ENCODE measurements at regions not wholly inside any gene's neighbourhood (a gene's known extent, or its start where the extent isn't known, plus 50 kb on each side); places are given as distances from the start of the nearest gene placed in this dataset.
"Not testable (repeated sequence)": the region's sequence is repeated elsewhere in the genome, so short reads cannot be mapped to it uniquely, and the experiment has no call there.

- DNase-seq (ENCODE audit: low spot score): no peak
These were observed 366.9 kb downstream of the FAM72C start for GRCh38 chr1:143604887-143605286.

GRCh38 chr1:143584508-143584907 lies 387.3 kb downstream of the FAM72C start:
- no peak for DNase-seq (ENCODE audit: low spot score)

- no peak for DNase-seq (ENCODE audit: low spot score)
These were observed 396.8 kb downstream of the FAM72C start for GRCh38 chr1:143574891-143575520.

DNA sequence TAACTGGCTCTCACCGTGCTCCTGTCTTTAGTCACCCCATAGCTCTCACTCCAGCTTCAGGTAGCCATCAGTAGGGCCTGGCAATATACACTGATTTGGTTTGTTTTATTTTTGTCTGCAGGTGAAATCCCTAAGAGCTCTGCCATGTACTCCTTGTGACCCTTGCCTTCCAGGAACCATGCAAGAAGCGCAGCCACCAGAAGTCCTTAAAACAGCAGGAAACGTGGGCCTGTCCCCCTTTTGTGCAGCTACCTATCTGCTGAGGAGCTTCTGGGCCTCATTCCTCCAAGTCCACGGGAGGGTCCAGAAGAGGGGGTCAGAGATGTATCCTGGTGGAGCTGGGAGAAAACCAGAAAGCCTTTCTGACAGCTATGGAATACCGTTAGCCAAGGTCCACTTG lies 399.1 kb downstream of the FAM72C start:
- DNase-seq (ENCODE audit: low spot score): not testable (repeated sequence)

DNA sequence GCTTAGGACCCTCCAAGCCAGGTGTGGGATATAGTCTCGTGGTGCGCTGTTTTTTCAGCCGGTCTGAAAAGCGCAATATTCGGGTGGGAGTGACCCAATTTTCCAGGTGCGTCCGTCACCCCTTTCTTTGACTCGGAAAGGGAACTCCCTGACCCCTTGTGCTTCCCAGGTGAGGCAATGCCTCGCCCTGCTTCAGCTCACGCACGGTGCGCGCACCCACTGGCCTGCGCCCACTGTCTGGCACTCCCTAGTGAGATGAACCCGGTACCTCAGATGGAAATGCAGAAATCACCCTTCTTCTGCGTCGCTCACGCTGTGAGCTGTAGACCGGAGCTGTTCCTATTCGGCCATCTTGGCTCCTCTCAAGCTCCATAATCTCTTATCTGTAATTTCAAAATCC lies 408.0 kb downstream of the FAM72C start:
- not testable (repeated sequence) for DNase-seq (ENCODE audit: low spot score)

DNA sequence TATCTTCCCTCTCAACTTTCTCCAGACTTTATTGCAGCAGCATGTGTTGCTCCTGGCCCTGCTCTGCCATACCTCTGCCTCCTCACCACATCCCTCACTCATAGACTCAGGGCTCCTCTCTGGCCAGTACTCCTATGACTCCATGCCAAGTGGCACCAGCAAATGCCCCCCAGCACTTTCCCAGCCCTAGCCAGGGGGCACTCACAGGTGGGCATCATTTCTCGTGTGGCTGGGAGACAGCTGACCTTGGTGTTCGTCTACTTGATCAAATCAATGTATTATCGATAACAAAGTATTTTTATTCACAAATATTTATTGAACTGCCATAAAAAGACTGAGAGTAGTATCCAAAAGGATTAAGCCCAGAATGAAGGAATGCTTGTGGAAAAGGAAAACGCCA lies 418.2 kb downstream of the FAM72C start:
- no peak for DNase-seq (ENCODE audit: low spot score)

DNA sequence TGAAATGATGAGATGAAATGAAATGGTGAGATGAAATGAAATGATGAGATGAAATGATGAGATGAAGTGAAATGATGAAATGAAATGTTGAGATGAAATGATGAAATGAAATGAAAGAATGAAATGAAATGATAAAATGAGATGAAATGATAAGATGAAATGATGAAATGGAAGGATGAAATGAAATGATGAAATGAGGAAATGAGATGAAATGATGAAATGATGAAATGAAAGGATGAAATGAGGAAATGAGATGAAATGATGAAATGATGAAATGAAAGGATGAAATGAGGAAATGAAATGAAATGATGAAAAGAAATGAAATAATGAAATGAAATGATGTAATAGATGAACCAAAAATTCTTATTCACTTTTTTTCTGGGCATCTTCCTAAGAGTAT lies 467.1 kb downstream of the FAM72C start:
- DNase-seq (ENCODE audit: low spot score): not testable (repeated sequence)

DNA sequence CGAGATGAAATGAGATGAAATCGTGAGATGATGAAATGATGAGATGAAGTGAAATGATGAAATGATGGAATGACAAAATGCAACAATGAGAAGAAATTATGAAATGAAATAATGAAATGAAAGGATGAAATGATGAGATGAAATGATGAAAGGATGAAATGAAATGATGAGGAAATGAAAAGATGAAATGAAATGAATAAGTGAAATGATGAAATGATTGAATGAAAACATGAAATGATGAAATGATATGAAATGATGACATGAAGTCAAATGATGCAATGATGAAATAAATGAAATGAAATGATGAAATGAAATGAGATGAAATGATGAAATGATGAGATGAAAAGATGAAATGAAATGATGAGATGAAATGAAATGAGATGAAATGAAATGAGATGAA lies 467.7 kb downstream of the FAM72C start:
- not testable (repeated sequence) for DNase-seq (ENCODE audit: low spot score)

- DNase-seq (ENCODE audit: low spot score): not testable (repeated sequence)
These were observed 468.7 kb downstream of the FAM72C start for GRCh38 chr1:143503048-143503447.

DNA sequence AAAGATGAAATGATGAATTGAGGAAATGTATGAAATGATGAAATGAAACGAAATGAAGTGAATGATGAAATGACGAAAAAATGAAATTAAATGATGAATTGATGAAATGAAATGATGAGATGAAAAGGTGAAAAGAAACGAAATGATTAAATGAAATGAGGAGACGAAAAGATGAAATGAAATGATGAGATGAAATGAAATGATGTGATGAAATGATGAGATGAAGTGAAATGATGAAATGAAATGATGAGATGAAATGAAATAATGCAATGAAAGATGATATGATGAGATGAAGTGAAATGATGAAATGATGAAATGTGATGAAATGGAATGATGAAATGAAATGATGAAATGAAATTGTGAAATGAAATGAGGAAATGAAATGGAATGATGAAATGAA lies 469.7 kb downstream of the FAM72C start:
- DNase-seq (ENCODE audit: low spot score): not testable (repeated sequence)

- DNase-seq (ENCODE audit: low spot score): not testable (repeated sequence)
These were observed 473.6 kb downstream of the FAM72C start for GRCh38 chr1:143498059-143498749.

DNA sequence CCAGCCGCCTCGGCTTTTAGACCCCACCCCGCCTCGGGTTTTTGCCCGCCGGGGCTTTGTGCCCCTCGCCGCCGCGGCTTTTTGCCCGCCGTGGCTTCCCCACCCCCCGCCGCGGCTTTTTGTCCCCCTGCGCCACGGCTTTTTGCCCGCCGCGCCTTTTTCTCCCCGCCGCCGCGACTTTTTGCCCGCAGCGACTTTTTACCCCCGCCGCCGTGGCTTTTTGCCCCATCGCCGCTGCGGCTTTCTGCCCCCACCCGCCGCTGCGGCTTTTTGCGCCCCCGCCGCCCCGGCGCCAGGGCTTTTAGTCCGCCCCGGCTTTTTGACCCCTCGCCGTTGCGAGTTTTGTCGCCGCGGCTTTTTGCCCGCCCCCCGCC lies 474.4 kb downstream of the FAM72C start:
- no peak for DNase-seq (ENCODE audit: low spot score)

DNA sequence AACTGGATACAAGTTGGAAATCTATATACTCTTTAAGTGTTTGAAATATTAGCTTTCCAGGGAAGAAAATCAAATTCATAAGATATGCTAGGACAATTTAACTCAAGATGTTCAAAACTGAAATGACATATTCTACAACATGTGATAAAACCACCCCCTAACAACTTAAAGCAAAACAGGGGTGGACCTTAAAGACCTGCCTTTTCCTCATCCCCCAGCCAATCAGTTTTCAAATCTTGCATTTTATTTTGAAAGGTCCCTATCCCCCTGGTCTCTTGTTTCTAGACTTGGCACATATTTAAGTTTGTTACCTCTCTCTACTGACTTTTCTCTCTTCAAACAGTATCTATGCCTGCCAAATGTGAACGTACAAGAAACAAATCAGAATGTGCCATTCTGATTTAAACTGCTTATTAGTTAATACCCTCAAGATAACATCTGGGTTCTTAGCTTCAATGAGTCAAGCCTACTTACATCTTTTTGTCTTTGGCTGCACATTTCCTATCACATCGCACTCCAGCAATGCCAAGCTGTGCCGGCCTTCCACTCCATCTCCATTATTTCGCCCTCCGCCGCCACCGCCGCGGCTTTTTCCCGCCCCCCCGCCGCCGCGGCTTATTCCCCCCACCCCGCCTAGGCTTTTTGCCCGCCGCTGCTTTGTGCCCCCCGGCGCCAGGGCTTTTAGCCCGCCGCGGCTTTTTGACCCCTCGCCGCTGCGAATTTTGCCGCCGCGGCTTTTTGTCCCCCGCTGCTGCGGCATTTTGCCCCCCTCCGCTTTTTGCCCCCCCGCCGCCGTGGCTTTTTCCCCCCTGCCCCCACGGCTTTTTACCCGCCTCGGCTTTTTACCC lies 475.0 kb downstream of the FAM72C start:
- not testable (repeated sequence) for DNase-seq (ENCODE audit: low spot score)

Data from NAMALWA (cell line).